ENCODE measurements at regions not wholly inside any gene's neighbourhood (a gene's known extent, or its start where the extent isn't known, plus 50 kb on each side); places are given as distances from the start of the nearest gene placed in this dataset.

DNA sequence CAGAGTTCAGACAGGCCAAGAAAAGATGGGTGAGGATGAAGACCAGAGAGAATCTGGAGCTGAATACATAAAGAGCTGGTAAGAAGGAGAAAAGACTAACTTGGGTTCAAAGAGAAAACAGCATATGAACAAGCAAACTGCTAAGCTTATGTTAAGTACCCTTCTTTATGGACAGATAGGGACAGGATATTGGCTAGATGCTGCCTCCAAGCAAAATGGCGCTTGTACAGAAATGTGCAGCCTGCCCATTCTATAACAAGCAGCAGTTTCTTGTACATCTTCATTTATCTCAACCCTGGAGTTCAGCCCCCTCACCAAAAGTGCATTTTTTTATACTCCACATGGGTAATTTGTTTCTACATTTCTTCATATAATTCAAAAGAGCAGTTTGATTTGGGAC is 184.5 kb downstream of the RMST start:
- no peak for TF ChIP-seq POLR2A (IDR thresholded peaks at IDR 0.05)
- no peak for TF ChIP-seq EP300 (IDR thresholded peaks at IDR 0.05)
- TF ChIP-seq, protein P1, sequence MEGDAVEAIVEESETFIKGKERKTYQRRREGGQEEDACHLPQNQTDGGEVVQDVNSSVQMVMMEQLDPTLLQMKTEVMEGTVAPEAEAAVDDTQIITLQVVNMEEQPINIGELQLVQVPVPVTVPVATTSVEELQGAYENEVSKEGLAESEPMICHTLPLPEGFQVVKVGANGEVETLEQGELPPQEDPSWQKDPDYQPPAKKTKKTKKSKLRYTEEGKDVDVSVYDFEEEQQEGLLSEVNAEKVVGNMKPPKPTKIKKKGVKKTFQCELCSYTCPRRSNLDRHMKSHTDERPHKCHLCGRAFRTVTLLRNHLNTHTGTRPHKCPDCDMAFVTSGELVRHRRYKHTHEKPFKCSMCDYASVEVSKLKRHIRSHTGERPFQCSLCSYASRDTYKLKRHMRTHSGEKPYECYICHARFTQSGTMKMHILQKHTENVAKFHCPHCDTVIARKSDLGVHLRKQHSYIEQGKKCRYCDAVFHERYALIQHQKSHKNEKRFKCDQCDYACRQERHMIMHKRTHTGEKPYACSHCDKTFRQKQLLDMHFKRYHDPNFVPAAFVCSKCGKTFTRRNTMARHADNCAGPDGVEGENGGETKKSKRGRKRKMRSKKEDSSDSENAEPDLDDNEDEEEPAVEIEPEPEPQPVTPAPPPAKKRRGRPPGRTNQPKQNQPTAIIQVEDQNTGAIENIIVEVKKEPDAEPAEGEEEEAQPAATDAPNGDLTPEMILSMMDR (IDR thresholded peaks at IDR 0.05) = no peak

Data from tibial nerve (tissue), 4 donors.